Activated CD4-positive, CD25-positive, alpha-beta regulatory T cell treated with anti-CD3 and anti-CD28 coated beads, Interleukin-2, amount 50 U/mL, for 24 hours (primary cell): ENCODE measurements at regions not wholly inside any gene's neighbourhood (a gene's known extent, or its start where the extent isn't known, plus 50 kb on each side); places are given as distances from the start of the nearest gene placed in this dataset.
A peak's percentile ranks its signal among the peaks of the same experiment; 100 is the strongest.
"Not testable (repeated sequence)": the region's sequence is repeated elsewhere in the genome, so short reads cannot be mapped to it uniquely, and the experiment has no call there.

Experiments
- ATAC-seq, 2 donors: fragments of 150-1000 bp; cut with Tn5 transposase; one replicate each; pipeline ENCODE4 v1.10.0; 2021; ENCODE audit warnings: mild to moderate bottlenecking in 1 of 2, moderate library complexity in 1 of 2

- no peak for ATAC-seq
Measured at GRCh38 chr11:69220561-69221051, 64.9 kb downstream of the SMIM38 start.

DNA sequence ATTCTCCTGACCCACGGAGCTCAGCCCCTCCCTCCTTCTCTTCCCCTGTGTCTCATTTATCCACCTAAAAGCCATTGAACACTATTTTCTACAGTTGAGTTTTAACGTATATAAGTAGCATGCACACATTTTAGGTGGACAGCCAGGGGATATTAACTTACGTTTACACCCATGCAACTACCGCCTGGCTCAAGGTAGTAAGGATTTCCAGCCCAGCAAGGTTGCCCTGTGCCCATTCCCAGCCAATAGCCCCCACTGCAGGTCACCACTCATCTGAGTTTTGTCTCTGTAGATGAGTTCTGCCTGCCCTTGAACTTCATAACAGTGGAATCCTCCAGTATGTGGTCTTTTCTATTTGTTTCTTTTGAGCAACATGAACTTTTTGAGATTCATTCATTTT is 65.4 kb downstream of the SMIM38 start:
- no peak for ATAC-seq

GRCh38 chr11:69221636-69222035 is 65.9 kb downstream of the SMIM38 start:
- ATAC-seq: not testable (repeated sequence)

DNA sequence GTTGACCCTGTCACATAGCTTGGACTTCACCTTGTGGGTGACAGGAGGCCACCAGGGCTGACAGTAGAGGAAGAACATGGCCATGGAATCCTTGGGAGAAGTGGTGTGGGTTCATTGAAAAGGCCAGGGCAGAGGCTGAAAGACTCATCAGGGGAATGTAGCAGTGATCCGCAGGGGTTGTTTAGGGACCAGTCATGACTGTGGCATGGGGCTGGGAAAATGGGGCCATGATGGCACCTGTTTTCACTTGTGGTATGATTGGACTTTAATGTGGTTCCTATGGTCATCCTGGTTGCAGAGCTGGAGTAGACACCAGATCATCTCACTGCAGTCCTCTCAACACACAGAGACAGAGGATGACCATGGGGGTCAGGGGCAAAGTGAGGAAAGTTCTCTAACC is 66.7 kb upstream of the MYEOV start:
- ATAC-seq: no peak

DNA sequence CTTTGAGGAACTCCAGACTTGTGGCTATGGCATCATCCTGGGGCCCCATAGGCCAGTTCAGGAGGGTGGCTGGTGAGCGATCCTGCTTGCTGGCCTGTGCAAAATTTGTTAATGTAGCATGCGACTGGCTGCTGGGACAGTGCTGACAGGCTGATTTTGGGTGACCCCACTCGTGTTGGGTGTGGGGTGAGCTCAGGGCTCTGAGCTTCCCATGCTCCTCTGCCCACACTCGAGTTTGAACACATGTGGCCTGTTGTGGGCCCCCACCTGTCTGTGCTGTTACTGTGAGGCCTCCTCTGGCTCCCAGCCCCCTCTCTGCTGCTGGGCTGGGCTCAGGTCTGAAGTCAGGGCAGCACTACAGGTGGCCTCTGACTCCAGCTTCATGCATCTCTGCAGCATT is 64.4 kb upstream of the MYEOV start:
- no peak for ATAC-seq

DNA sequence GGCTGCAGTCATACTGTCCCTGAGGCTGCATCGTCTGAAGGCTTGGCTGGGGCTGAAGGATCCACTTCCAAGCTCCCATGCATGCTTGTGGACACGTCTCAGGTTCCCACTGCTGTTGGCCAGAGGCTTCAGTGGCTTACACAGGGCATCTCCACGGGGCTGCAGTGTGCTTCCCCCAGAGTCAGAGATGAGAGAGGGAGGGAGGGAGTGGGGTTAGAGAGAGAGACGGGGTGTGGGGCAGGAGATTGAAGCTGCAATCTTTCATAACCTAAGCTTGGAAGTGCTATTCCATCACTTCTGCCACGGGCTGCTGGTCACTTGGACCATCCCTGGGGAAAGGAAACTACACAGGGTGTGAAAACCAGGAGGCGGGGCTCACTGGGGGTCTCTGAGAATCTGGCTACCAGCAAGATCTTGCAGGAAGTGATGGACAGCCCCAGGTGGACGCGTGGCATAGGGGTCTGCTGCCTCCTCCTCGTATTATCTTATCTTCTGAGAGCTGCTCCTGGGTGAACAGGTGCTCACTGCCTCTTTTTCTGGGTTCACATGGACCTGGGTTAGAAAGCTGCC is 63.0 kb upstream of the MYEOV start:
- no peak for ATAC-seq

DNA sequence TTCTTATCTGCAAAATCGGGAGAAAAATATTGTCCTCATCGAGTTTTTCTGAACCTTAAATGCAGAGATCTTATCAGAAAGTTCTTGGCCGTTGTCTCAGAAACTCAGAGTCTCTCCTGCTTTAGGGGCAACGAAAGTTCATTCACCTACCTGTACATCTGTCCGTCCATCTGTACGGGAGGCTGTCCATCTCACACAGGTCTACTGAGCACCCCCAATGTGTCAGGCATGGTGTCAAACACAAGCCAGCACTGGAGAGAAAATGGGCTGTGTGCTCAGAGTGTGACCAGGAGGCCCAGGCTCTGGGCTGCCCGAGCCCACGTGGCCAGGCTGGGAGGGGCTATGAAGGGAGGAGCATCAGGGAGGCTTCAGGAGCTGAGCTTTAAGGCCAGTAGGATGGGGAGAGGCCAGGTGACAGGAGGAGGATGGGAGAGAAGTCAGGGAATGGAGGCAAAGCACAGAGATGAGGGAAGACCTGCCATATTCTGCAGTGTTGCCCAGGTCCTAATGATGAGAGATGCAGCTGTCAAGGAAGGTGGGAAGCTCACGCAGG is 62.4 kb upstream of the MYEOV start:
- ATAC-seq: no peak

DNA sequence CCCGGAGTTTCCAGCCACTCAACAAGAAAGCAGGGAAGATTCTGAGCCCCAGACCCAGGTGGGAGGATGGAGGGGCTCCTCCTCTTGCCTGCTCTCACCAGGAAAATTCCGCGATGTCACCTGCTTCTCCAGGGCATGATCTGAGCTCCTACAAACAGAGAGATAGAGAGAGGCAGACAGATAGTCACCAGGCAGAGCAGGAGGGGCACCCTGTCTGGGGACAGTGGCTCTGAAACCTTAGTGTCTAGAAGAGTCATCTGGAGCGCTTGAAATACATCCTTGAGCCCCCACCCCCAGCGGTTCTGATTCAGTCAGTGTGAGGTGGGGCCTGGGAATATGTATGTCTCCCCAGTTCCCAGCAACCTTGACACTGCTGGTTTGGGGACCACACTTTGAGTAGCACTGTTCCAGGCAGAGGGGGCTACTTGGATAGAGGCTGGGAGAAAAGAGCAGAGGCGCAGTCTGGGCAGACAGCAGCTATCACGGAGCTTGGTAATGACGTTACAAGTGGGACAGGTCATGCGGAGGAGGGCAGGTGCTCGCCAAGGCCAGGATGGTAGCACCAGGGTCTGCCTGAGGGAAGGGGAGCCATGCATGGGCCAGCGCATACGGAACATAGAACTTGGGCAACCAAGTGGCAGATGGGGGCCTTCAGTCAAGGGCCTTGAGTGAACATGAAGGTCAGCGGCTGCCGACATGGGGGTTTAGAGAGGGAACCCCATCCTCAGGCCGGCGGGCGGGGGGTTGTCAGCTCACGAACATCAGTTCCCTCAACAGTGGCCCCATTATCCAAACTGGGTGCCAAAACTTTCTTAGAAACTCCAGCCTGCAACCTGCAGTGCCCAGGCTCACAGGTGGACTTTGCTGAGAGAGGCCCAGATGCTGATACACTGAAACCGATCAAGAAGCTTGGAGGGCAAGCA is 60.9 kb upstream of the MYEOV start:
- ATAC-seq: no peak

DNA sequence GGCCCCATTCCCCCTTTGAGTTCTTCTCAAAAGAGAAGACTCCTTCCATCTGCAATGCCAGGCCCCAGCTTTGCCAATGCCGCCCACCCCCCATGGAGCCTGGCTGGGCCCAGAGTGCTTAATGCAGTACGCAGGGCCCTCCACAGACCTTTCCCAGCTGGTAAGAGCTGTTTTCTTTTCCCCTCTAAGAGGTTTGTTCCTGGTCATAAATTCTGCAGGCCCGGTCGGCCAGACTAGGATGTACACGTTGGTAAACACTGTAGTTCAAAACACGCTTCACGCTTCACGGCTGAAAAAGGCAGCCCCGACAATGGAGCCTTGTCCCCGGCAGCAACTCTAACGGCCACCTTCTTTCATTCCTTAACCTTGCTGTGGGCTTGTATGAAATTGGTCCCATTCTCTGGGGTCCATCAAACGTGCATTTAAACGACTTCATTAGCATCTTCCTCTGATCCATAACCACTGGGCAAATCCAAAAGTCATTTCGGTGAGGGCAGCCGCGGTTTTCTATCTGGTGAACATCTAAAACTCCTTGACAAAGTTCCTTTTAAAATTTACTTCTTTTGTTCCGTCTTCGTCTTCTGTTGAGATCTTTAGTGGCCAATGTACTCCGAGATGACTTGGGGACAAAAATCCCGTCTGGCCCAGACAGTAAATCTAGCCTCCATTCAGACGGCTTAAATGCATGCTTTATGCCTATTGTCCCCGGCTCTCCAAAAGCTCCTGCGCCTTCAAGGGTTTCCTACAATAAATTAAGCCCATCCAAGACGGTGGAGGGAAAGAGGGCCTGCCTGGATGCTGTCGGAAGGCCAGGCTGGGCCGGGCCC is 60.0 kb upstream of the MYEOV start:
- ATAC-seq: no peak

DNA sequence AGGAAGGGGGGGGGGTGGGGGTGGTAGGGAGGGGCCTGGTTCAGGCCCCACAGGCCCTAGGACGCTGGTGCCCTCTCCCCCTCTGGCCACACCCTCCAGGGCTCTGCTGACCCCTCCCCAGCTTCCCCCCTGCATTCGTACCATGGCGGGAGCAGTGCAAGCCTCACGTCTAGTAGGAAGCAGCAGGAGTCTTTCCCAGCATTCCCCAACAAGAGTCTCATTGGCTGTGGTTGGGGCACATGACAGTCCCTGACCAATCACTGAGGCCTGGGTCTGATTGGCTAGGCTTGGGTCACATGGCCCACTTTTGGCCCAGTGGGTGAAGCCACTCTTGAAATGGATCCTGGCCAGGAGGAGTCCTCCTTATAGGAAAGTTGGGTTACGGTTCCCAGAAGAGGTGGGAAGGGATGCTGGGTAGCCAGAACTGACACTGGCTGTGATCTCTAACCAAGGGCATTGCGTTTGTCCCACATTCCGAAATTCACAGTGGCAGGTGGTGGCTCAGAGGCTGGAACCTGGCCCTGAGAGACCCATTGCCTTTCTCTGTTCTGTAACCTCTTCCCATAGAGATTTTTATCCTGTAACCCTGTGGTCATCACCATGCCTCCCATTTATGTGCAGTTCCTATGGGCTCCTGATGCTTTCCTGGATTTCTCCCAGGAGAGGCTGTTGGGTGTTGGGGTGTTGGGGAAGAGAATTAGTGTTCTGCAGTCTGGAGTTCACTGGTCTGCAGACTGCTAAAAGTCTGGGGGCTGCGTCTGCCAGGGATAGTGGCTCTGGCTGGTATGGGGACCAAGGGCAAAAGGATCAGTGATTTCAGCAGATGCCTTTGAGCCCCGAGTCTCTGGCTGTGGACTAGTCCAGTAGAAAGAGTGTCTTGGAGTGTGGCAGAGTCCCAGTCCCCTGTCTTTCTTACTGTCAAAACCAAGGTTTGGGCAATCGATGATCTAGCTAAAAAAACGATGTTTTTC is 58.9 kb upstream of the MYEOV start:
- ATAC-seq: no peak

- ATAC-seq: peak; percentile 49 to 73
Measured at GRCh38 chr11:69238573-69239351, 55.2 kb upstream of the MYEOV start.

- no peak for ATAC-seq
Measured at GRCh38 chr11:69239641-69240040, 54.3 kb upstream of the MYEOV start.

DNA sequence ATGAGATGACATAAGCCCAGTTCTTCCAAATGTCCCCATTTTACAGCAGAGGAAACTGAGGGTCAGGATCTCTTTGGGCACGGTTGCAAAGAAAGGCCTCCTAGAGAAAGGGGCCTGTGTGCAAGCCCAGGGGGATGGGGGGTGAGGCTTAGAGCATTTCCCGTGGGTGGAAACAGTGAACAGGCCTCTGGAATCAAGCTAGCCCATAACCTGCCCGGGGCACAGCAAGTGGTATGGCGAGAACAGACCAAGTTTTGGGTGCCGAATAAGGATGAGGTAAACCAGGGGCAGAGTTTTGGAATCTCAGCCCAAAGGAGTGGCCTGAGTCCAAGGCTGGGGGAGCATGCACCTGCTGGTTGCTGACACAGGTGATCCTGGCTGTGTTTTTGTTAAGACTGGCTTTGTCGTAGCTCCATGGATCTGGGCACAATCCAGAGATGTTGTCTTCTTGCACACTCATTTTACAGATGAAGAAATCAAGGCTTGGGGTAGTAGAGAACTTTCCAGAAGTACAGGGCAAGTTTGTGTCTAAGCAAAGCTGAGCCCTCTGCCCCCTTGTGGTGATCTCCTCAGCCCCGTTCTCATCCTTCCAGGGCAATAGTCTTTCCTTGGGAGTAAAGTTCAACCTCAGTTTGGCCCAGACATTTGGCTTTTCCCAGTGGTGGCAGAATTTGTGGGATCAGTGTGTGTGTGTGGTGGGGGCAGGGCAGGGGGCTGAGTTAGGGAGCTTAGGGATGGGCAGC is 53.5 kb upstream of the MYEOV start:
- ATAC-seq: no peak

GRCh38 chr11:69241075-69241740 is 52.7 kb upstream of the MYEOV start:
- ATAC-seq: no peak

DNA sequence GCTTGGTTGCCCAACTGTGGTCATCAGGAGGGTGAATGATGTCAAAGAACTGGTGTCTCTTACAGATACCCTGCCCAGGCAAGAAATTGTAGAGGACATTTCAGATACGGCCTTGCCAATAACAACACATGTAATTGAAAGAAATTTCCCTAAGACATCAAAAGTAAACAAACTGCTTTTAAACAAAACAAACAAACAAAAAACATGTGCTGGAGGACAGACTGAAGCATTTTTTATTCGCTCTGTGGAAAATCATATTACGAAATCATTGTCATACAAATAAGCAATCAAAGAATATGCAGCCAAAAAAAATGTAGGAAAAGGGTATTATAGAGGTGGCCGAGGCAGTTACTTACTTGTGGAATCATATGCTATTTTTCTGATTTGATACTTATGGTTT is 52.1 kb upstream of the MYEOV start:
- no peak for ATAC-seq

DNA sequence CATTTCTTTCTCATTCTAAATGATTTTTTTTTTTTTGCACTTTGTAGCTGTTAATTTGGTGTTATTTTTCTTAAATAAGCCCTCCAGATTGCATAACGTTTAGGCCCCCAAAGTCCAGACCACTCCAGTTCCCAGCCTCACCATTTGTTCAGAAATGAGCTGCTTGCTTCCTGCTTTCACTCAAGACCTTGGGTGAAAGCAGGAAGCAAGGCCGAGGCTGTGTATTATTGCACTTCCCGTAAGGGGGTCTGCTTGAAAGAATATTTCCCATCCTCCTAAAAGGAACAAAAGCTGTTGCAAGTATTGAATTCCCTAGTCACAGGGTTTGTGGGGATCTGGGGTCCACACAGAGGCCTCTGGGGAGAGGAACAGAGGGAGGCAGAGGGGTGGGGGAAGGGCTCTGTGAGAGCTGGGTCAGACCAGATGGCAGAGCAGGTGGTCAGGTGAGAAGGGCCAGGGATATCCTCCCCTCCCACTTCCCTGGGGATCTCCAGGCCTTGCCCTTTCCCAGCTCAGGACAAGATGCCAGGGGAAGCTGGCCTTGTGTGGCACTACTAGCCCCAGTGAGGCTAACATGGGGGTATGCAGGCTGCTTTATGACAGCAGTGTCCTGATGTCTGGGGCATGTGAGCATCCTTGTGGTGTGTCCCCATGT is 51.6 kb upstream of the MYEOV start:
- ATAC-seq: no peak

DNA sequence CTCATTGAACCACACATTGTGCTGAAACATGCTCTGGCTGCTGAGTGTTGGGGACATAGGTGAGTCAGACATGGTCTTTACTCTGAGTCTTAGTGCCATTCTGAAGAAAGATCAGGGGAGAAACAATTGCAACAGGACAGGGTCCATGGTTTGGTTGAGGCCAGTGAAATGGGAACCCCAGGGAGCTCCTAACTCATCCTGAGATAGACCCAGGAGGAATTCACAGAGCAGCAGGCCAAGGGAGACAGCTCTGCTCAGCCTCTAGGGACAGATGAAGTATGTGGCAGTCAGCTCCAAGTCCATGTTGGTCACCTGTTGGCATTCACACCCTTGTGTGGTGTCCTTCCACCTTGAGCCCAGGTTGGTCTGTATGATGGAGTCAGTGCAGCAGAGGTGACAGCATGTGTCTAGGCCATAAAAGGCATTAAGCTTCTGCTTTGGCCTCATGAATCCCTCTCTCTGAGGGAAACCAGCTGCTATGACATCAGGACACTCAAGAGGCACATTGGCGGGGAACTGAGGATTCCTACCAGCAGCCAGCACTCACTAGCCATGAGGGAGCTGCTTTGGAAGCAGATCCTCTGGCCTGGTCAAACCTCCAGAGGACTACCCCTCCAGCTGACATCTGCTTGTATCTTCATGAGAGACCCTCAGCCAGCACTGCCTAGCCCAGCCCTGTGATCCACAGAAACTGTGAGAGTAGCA is 50.3 kb upstream of the MYEOV start:
- no peak for ATAC-seq
